BE2C (cell line): ENCODE measurements at regions not wholly inside any gene's neighbourhood (a gene's known extent, or its start where the extent isn't known, plus 50 kb on each side); places are given as distances from the start of the nearest gene placed in this dataset.

Source experiments
- DNase-seq: peaks from one replicate; pipeline ENCODE4 v3.0.0-alpha.2; 2020
- H3K27me3 ChIP-seq: fragments of 250-450 bp; sonication (Bioruptor Pico); 2 replicates; pipeline ENCODE4 v1.5.1; 2020; ENCODE audit warnings: mild to moderate bottlenecking
- H3K36me3 ChIP-seq: fragments of 250-450 bp; sonication (Bioruptor Pico); 2 replicates; pipeline ENCODE4 v1.5.1; 2020; ENCODE audit warnings: mild to moderate bottlenecking
- H3K4me1 ChIP-seq: fragments of 250-450 bp; sonication (Bioruptor Pico); 2 replicates; pipeline ENCODE4 v1.5.1; 2020
- H3K4me3 ChIP-seq: 2 replicates; pipeline ENCODE4 v1.5.1; 2011; ENCODE audit warnings: low read depth, low read length
- H3K9me3 ChIP-seq: fragments of 250-450 bp; sonication (Bioruptor Pico); 2 replicates; pipeline ENCODE4 v1.5.1; 2020
- TF ChIP-seq, protein P1 (sequence below): IDR thresholded peaks from 2 replicates; pipeline ENCODE4 v1.5.1; 2012; ENCODE audit warnings: mild to moderate bottlenecking, low read depth, low read length

DNA sequence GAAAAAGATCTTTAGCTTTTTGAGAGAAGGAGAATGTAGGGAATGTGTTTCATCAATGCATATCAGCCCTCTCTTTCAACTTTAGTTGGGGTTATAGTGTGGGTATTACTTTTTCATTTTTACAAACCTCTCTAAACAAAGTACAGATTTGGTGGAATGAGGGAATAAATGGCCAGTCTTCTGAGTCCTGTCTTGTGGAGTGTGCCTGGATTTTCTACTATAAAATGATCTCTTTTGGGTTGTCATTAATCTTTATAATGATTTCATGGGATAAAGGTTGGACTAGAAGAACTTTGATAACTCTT lies 209.3 kb downstream of the RNF144B start:
- H3K4me3 ChIP-seq, result no peak overlapping the region
- no peaks in the 10 kb centered on the region for H3K4me1 ChIP-seq
- no peaks in the 10 kb centered on the region for H3K27me3 ChIP-seq
- no peaks in the 10 kb centered on the region for H3K9me3 ChIP-seq
- TF ChIP-seq, protein P1, sequence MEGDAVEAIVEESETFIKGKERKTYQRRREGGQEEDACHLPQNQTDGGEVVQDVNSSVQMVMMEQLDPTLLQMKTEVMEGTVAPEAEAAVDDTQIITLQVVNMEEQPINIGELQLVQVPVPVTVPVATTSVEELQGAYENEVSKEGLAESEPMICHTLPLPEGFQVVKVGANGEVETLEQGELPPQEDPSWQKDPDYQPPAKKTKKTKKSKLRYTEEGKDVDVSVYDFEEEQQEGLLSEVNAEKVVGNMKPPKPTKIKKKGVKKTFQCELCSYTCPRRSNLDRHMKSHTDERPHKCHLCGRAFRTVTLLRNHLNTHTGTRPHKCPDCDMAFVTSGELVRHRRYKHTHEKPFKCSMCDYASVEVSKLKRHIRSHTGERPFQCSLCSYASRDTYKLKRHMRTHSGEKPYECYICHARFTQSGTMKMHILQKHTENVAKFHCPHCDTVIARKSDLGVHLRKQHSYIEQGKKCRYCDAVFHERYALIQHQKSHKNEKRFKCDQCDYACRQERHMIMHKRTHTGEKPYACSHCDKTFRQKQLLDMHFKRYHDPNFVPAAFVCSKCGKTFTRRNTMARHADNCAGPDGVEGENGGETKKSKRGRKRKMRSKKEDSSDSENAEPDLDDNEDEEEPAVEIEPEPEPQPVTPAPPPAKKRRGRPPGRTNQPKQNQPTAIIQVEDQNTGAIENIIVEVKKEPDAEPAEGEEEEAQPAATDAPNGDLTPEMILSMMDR, result no peak
- H3K36me3 ChIP-seq, result no peaks in the 10 kb centered on the region
- DNase-seq, result no peak

DNA sequence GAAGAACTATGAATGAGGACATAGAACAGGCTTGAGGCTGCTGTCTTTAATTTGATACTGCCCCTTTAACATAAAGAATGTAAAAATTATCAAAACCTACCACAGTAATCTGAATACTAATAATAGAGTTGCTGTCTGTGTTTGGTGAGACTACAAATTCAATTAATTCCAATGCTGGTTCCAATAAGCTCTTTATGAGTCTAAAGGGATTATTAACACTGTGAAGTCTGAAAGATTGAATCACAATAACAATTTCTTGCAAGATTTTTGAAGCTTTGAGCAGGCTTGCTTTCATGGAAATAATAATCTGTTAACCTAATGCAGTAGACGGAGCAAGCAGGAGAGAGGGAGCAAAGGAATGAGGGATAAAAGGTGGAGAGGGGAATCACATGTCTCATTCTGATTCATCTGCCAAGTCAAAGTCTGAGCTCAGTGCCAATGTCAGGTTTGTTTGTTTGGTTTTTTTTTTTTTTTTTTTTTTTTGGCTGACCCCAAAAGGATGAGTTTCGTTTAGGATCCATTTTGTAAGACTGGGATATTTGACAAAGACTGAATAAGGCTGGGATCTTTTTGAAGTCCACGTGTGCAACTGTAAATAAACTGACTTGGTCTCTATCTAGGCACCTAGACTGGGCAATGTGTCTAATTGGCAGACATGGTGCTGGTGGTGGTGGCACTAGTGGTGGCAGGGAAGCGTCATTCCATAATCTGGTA lies 211.6 kb downstream of the RNF144B start:
- DNase-seq, result no peak
- Histone ChIP-seq H3K4me1 (no peaks in the 10 kb centered on the region), H3K27me3 (no peaks in the 10 kb centered on the region), H3K4me3 (no peak overlapping the region), H3K9me3 (no peaks in the 10 kb centered on the region), H3K36me3 (no peaks in the 10 kb centered on the region)
- TF ChIP-seq, protein P1, result no peak

DNA sequence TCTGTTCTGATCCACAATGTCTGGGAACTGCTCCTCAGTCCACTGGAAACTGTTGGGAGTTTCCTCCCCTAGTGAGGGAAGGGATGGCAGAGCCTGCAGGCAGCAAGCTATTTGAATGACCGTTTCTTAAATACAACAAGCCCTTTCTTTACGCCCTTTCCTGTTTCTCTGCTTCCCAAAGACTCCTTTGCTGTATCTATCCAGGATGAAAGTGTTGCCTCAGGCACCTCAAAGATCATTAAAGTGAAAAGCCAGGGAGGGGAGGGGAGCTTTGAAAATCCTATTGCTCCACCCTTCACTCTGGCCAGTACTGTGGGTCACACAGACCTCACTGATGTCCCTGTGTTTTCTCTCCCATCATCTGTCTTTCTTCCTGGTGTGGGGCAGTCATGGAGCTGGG lies 213.1 kb downstream of the RNF144B start:
- Histone ChIP-seq H3K27me3 (no peaks in the 10 kb centered on the region), H3K4me3 (no peak overlapping the region), H3K4me1 (no peaks in the 10 kb centered on the region), H3K9me3 (no peaks in the 10 kb centered on the region), H3K36me3 (no peaks in the 10 kb centered on the region)
- DNase-seq, result no peak
- TF ChIP-seq, protein P1, result no peak

DNA sequence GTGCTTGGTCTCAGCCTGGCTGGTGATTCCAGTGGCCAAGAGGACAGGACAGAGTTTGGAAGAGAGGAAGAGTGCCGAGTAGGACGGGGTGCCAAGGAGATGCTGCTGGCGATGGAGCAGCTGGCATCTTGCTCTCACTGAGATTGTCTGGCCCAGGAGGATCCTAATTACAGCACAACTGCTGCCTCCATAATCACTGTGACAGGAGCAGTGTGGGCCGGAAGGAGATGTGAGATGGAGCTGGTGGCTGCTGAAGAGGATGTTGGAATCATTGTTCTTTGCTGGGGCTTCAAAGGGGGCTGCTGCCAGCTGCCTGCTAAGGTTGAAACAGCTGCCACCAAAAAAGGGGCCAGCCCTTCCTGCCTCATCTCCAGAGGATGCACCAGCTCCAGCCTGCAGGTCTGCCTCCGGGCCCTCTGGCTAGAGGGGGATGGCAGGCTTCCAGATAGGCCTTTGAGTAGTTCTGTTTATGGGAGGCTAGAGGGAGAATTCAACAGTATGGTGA lies 214.4 kb downstream of the RNF144B start:
- Histone ChIP-seq H3K36me3 (no peaks in the 10 kb centered on the region), H3K27me3 (no peaks in the 10 kb centered on the region)

DNA sequence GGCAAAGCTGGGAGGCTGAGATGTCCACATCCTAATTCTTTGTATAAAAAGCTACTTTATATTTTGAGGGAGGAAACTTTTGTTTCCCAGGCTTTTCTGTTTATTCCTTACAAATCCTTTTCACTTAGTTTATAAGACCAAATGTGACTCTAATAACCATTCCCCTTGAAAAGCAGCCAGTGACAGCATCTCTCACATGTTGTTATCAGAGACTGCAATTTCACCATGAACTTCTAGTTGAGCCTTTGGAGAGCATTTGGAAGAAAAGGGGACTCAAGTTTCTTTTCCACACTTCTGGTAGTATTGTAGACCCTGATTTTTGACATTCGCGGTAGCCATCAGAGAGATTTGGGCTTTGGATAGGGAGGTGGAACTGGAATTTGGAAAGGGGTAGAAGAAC lies 215.8 kb downstream of the RNF144B start:
- H3K27me3 ChIP-seq, result no peaks in the 10 kb centered on the region
- H3K9me3 ChIP-seq, result no peaks in the 10 kb centered on the region
- H3K4me3 ChIP-seq, result no peak overlapping the region
- no peak for DNase-seq
- TF ChIP-seq, protein P1, result no peak
- H3K36me3 ChIP-seq, result no peaks in the 10 kb centered on the region
- no peaks in the 10 kb centered on the region for H3K4me1 ChIP-seq

More for the DNA sequence above, 214.4 kb downstream of the RNF144B start:
- TF ChIP-seq, protein P1, result no peak
- no peak for DNase-seq
- no peaks in the 10 kb centered on the region for H3K4me1 ChIP-seq
- H3K4me3 ChIP-seq, result no peak overlapping the region
- no peaks in the 10 kb centered on the region for H3K9me3 ChIP-seq

DNA sequence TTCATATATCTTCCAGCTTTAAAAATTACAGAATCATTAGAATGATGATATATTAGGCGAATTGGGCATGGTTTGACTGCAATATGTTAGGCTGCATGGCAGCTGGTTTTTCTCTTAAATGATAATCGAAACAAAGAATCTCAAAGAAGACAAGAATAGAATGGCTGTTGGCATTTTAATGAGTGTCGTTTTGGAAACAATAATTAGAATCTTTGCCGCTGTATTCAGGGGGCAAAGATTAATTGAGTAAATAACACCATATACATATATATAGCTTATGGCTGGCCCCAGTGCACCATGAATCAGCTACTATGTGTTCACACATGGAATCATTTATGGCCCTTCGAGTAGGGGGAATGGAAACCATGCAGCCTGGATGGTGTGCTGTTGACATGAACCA lies 216.2 kb downstream of the RNF144B start:
- Histone ChIP-seq H3K36me3 (no peaks in the 10 kb centered on the region), H3K9me3 (no peaks in the 10 kb centered on the region), H3K27me3 (no peaks in the 10 kb centered on the region), H3K4me1 (no peaks in the 10 kb centered on the region), H3K4me3 (no peak overlapping the region)
- TF ChIP-seq, protein P1, result no peak
- no peak for DNase-seq
